HL-60 (cell line): ENCODE measurements at regions not wholly inside any gene's neighbourhood (a gene's known extent, or its start where the extent isn't known, plus 50 kb on each side); places are given as distances from the start of the nearest gene placed in this dataset.

Experiments used
- CTCF ChIP-seq: IDR thresholded peaks from one replicate; pipeline ENCODE4 v1.5.1; 2011; ENCODE audit warnings: low read length, control low read depth, inconsistent platforms; ENCODE audit not compliant: insufficient read depth
- POLR2AphosphoS5 ChIP-seq: IDR thresholded peaks from 2 replicates; pipeline ENCODE4 v1.6.1; 2012; ENCODE audit warnings: low read depth

DNA sequence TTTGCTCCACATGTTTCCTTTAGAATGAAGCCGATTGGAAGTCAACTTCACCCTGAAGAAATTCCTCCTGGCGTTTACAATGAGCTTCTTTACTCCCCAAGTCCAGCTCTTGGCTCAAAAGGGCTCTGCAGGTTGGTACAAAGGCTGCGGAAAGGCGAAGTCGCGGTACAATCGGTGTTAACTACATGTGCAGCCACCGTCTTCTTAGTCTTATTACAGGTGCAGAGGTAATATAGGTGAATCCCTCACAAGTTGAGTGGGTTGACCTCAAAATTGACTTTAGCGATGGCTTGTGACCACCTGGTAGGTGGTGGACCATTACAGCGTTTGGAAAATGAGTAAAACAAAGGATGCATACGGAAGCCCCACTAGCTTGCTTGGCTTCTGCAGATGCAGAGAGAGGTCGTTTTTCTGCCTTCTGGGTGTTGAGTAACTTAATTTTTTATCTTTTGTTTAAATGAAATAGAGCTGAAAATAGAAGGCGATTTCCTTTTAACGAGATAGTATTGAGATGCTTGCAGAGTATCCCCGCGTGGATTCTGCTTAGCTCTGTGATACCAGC lies 98.0 kb downstream of the TRIM27 start:
- TF ChIP-seq POLR2AphosphoS5: no peak
- TF ChIP-seq CTCF: no peak
